Stimulated activated memory B cell treated with anti-CD40 and anti-IgM and Interleukin-4, amounts not matched to agents 10 μg/mL and 1 μg/mL and 100 μg/mL, for 72 hours (primary cell): ENCODE measurements at regions not wholly inside any gene's neighbourhood (a gene's known extent, or its start where the extent isn't known, plus 50 kb on each side); places are given as distances from the start of the nearest gene placed in this dataset.
"Not testable (repeated sequence)": the region's sequence is repeated elsewhere in the genome, so short reads cannot be mapped to it uniquely, and the experiment has no call there.

ENCODE experiments used
- ATAC-seq: fragments of 150-1000 bp; cut with Tn5 transposase; 2 replicates; pipeline ENCODE4 v1.10.0; 2021
- H3K27ac Mint-ChIP-seq: one replicate; pipeline ENCODE4 v1.8.0; 2022; ENCODE audit warnings: mild to moderate bottlenecking, mixed read lengths
- H3K27me3 Mint-ChIP-seq: one replicate; pipeline ENCODE4 v1.8.0; 2022; ENCODE audit warnings: mixed read lengths
- H3K36me3 Mint-ChIP-seq: one replicate; pipeline ENCODE4 v1.8.0; 2022; ENCODE audit warnings: mixed read lengths
- H3K4me1 Mint-ChIP-seq: one replicate; pipeline ENCODE4 v1.8.0; 2022; ENCODE audit warnings: mixed read lengths
- H3K4me3 Mint-ChIP-seq: one replicate; pipeline ENCODE4 v1.8.0; 2022; ENCODE audit warnings: mild to moderate bottlenecking, moderate library complexity, mixed read lengths
- H3K9me3 Mint-ChIP-seq: one replicate; pipeline ENCODE4 v1.8.0; 2022; ENCODE audit warnings: mixed read lengths

GRCh38 chr1:219066098-219066497 is 107.6 kb upstream of the LYPLAL1 start:
- Mint-ChIP-seq H3K9me3 (peaks cover 6% of the 10 kb centered on the region), H3K4me1 (peaks cover 8% of the 10 kb centered on the region), H3K36me3 (no peaks in the 10 kb centered on the region), H3K27ac (peak overlapping the region; percentile 24), H3K27me3 (no peaks in the 10 kb centered on the region), H3K4me3 (no peak overlapping the region)
- no peak for ATAC-seq

GRCh38 chr1:219066631-219067349 is 106.9 kb upstream of the LYPLAL1 start:
- no peak for ATAC-seq
- Mint-ChIP-seq H3K4me1 (peaks cover 8% of the 10 kb centered on the region), H3K27ac (peak overlapping the region; percentile 24), H3K4me3 (no peak overlapping the region), H3K9me3 (peaks cover 6% of the 10 kb centered on the region), H3K27me3 (no peaks in the 10 kb centered on the region), H3K36me3 (no peaks in the 10 kb centered on the region)

GRCh38 chr1:219067350-219067712 is 106.3 kb upstream of the LYPLAL1 start:
- ATAC-seq, result no peak

GRCh38 chr1:219070395-219070794 is 103.3 kb upstream of the LYPLAL1 start:
- peaks cover 14% of the 10 kb centered on the region for H3K9me3 Mint-ChIP-seq
- not testable (repeated sequence) for H3K27ac Mint-ChIP-seq, H3K27me3 Mint-ChIP-seq, H3K36me3 Mint-ChIP-seq, ATAC-seq, H3K4me1 Mint-ChIP-seq, H3K4me3 Mint-ChIP-seq

More at GRCh38 chr1:219067350-219067712, 106.3 kb upstream of the LYPLAL1 start:
- Mint-ChIP-seq H3K4me1 (peaks cover 8% of the 10 kb centered on the region), H3K27ac (no peak overlapping the region), H3K4me3 (no peak overlapping the region), H3K27me3 (no peaks in the 10 kb centered on the region), H3K9me3 (peaks cover 10% of the 10 kb centered on the region), H3K36me3 (no peaks in the 10 kb centered on the region)

- Mint-ChIP-seq H3K4me1 (peaks cover 2% of the 10 kb centered on the region), H3K27me3 (no peaks in the 10 kb centered on the region), H3K27ac (no peak overlapping the region), H3K9me3 (peaks cover 14% of the 10 kb centered on the region), H3K4me3 (no peak overlapping the region), H3K36me3 (no peaks in the 10 kb centered on the region)
- ATAC-seq, result no peak
Observed at GRCh38 chr1:219071209-219071608, 102.5 kb upstream of the LYPLAL1 start.

DNA sequence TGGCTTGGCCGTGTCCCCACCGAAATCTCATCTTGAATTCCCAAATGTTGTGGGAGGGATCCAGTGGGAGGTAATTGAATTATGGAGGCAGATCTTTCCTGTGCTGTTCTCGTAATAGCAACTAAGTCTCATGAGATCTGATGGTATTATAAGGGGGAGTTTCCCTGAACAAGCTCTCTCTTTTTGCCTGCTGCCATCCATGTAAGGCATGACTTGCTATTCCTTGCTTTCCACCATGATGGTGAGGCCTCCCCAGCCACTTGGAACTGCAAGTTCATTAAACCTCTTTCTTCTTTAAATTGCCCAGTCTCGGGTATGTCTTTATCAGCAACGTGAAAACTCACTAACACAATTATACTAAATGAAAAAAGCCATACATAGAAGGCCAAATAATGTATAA is 101.3 kb upstream of the LYPLAL1 start:
- Mint-ChIP-seq H3K27me3 (no peaks in the 10 kb centered on the region), H3K36me3 (no peaks in the 10 kb centered on the region)

GRCh38 chr1:219074084-219074728 is 99.5 kb upstream of the LYPLAL1 start:
- Mint-ChIP-seq H3K9me3 (peaks cover 14% of the 10 kb centered on the region), H3K27ac (no peak overlapping the region), H3K36me3 (no peaks in the 10 kb centered on the region), H3K4me1 (peaks cover under 1% of the 10 kb centered on the region), H3K27me3 (no peaks in the 10 kb centered on the region), H3K4me3 (no peak overlapping the region)
- no peak for ATAC-seq

More for the DNA sequence above, 101.3 kb upstream of the LYPLAL1 start:
- no peak for ATAC-seq
- Mint-ChIP-seq H3K27ac (no peak overlapping the region), H3K4me3 (no peak overlapping the region), H3K9me3 (peaks cover 14% of the 10 kb centered on the region), H3K4me1 (no peaks in the 10 kb centered on the region)

DNA sequence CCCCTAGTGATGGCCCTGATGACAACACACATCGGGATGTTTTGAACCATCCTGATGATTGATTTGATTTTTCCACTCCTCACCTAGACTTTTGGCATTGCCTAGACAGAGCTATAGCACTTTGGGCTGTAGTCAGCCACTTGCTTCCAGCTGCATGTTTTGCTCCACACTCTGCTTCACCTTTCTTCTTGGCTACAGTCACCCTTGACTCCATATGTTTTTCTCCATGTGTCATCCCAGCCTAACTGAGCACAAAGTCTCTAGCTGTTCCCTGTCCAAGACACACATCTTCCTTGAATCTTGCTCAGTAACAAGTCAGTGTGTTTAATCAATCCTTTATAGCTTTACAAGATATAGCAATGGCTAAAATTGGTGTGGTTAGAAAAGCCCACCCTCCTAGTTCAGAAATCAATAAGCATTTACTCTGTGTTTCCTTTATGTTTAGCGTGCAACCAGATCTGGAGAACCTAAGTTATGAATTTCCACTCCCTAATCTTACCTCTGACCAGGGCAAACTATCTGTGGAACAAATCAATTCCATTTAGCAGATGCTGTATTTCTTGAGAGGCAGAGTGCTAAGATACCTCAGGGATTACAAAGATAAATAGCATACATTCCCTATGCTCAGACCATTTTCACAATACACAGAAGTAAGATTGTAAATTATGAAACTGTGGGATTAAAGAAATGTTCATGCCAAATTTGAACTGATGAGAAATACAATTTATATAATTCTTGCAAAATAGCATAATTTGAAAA is 98.4 kb upstream of the LYPLAL1 start:
- peaks cover 5% of the 10 kb centered on the region for H3K4me1 Mint-ChIP-seq
- H3K4me3 Mint-ChIP-seq, result no peak overlapping the region
- H3K9me3 Mint-ChIP-seq, result peaks cover 14% of the 10 kb centered on the region
- no peaks in the 10 kb centered on the region for H3K27me3 Mint-ChIP-seq
- ATAC-seq, result no peak
- no peak overlapping the region for H3K27ac Mint-ChIP-seq
- no peaks in the 10 kb centered on the region for H3K36me3 Mint-ChIP-seq

DNA sequence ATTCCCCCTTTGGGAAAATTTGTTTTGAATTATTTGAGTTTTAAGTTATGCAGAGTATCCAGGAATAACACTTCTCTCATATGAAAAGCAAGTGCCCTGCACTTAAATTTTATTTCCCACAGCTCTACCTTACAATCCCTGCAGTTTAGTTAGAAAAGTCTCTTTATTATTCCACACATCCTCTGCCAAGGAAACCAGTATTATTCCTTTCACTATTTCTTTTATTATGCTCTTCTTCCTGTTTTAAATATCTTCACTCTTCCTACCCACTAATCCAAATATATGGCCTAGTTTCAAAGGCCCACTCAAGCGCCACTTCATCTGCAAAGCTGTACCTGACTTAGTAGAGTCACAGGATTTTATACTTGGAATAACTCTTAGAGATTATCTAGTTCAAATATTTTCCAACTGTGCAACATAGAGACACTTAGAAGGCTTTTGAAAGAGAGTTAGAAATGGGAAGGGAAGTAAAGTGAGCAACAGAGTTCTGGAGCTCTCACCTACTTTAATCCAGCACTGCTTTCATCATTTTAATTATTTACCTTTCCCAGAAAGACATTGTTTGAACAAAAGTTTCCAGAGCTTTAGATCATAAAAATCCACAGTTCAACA is 97.2 kb upstream of the LYPLAL1 start:
- Mint-ChIP-seq H3K27me3 (no peaks in the 10 kb centered on the region), H3K36me3 (no peaks in the 10 kb centered on the region)

DNA sequence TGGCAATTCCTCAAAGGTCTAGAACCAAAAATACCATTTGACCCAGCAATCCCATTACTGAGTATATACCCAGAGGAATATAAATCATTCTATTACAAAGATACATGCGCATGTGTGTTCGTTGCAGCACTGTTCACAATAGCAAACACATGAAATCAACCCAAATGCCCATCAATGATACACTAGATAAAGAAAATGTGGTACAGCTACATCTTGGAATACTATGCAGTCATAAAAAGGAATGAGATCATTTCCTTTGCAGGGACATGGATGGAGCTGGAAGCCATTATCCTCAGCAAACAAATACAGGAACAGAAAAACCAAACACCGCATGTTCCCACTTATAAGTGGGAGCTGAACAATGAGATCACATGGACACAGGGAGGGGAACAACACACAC is 95.9 kb upstream of the LYPLAL1 start:
- H3K4me1 Mint-ChIP-seq, result peaks cover 12% of the 10 kb centered on the region
- not testable (repeated sequence) for ATAC-seq

More for the DNA sequence above, 97.2 kb upstream of the LYPLAL1 start:
- ATAC-seq, result no peak
- no peak overlapping the region for H3K27ac Mint-ChIP-seq
- peaks cover 7% of the 10 kb centered on the region for H3K9me3 Mint-ChIP-seq
- peaks cover 5% of the 10 kb centered on the region for H3K4me1 Mint-ChIP-seq
- H3K4me3 Mint-ChIP-seq, result no peak overlapping the region

GRCh38 chr1:219081943-219082925 is 91.4 kb upstream of the LYPLAL1 start:
- Mint-ChIP-seq H3K9me3 (no peaks in the 10 kb centered on the region), H3K4me3 (no peak overlapping the region), H3K4me1 (peaks cover 20% of the 10 kb centered on the region), H3K27me3 (no peaks in the 10 kb centered on the region), H3K36me3 (no peaks in the 10 kb centered on the region), H3K27ac (peak overlapping the region; percentile 69)
- peak; percentile 64 for ATAC-seq

More for the DNA sequence above, 95.9 kb upstream of the LYPLAL1 start:
- H3K27ac Mint-ChIP-seq, H3K27me3 Mint-ChIP-seq, H3K9me3 Mint-ChIP-seq, H3K36me3 Mint-ChIP-seq, H3K4me3 Mint-ChIP-seq: not testable (repeated sequence)

DNA sequence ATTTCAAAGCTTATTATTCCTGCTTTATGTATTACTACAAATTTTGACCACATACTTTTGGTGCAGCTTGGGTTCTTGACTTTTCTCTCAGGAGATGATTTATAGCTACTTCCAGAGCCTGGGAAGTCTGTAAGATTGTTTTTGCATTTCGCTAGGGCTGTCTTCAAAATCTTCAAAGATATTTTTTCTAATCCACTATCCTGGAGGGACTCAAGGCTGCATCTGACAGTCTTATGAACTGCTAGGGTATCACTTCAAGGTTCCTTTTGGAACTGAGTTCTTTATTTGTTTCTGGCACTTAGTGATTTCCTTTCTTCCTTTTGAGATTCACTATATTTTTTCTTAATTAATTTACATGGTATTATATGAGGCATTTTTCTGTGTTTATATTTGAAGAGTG is 90.0 kb upstream of the LYPLAL1 start:
- Mint-ChIP-seq H3K36me3 (no peaks in the 10 kb centered on the region), H3K27ac (no peak overlapping the region), H3K27me3 (no peaks in the 10 kb centered on the region), H3K4me1 (peaks cover 26% of the 10 kb centered on the region), H3K4me3 (no peak overlapping the region), H3K9me3 (no peaks in the 10 kb centered on the region)
- no peak for ATAC-seq

- no peaks in the 10 kb centered on the region for H3K27me3 Mint-ChIP-seq
- peaks cover 35% of the 10 kb centered on the region for H3K4me1 Mint-ChIP-seq
- no peak overlapping the region for H3K4me3 Mint-ChIP-seq
Observed at GRCh38 chr1:219085082-219085481, 88.6 kb upstream of the LYPLAL1 start.

GRCh38 chr1:219085988-219086387 is 87.7 kb upstream of the LYPLAL1 start:
- Mint-ChIP-seq H3K4me1 (peaks cover 44% of the 10 kb centered on the region), H3K27ac (peak overlapping the region; percentile 21), H3K4me3 (no peak overlapping the region), H3K27me3 (no peaks in the 10 kb centered on the region), H3K36me3 (no peaks in the 10 kb centered on the region), H3K9me3 (no peaks in the 10 kb centered on the region)
- ATAC-seq, result no peak

More at GRCh38 chr1:219085082-219085481, 88.6 kb upstream of the LYPLAL1 start:
- H3K9me3 Mint-ChIP-seq, result no peaks in the 10 kb centered on the region
- no peaks in the 10 kb centered on the region for H3K36me3 Mint-ChIP-seq
- ATAC-seq, result no peak
- H3K27ac Mint-ChIP-seq, result no peak overlapping the region
